Trophoblast cell (in vitro differentiated cells and primary cell): ENCODE measurements at regions not wholly inside any gene's neighbourhood (a gene's known extent, or its start where the extent isn't known, plus 50 kb on each side); places are given as distances from the start of the nearest gene placed in this dataset.

Experiments
- DNase-seq, 2 donors: peaks; one replicate each; pipeline ENCODE4 v3.0.0-alpha.2; 2016
- H2AFZ ChIP-seq: 2 replicates; pipeline ENCODE4 v1.6.1; 2013; ENCODE audit warnings: low read length, moderate library complexity, mild to moderate bottlenecking; ENCODE audit not compliant: insufficient read depth, poor library complexity
- H2AK5ac ChIP-seq: 2 replicates; pipeline ENCODE4 v1.6.1; 2013; ENCODE audit warnings: mild to moderate bottlenecking, low read length
- H2BK120ac ChIP-seq: 2 replicates; pipeline ENCODE4 v1.6.1; 2013; ENCODE audit warnings: low read length, mild to moderate bottlenecking, moderate library complexity; ENCODE audit not compliant: insufficient read depth, poor library complexity
- H2BK12ac ChIP-seq: 2 replicates; pipeline ENCODE4 v1.6.1; 2013; ENCODE audit warnings: mild to moderate bottlenecking, low read length, moderate library complexity
- H2BK5ac ChIP-seq: 2 replicates; pipeline ENCODE4 v1.6.1; 2013; ENCODE audit warnings: low read length, low read depth, moderate library complexity, mild to moderate bottlenecking; ENCODE audit not compliant: poor library complexity
- H3K14ac ChIP-seq: 2 replicates; pipeline ENCODE4 v1.6.1; 2013; ENCODE audit warnings: mild to moderate bottlenecking, low read length
- H3K18ac ChIP-seq: 2 replicates; pipeline ENCODE4 v1.6.1; 2013; ENCODE audit warnings: mild to moderate bottlenecking, low read length
- H3K23ac ChIP-seq: 2 replicates; pipeline ENCODE4 v1.6.1; 2013; ENCODE audit warnings: low read length
- H3K27ac ChIP-seq: 2 replicates; pipeline ENCODE4 v1.5.1; 2013; ENCODE audit warnings: low read depth, mild to moderate bottlenecking, inconsistent platforms, low read length, moderate library complexity
- H3K27me3 ChIP-seq: 2 replicates; pipeline ENCODE4 v1.6.1; 2013; ENCODE audit warnings: inconsistent platforms, mild to moderate bottlenecking, low read length, moderate library complexity; ENCODE audit not compliant: insufficient read depth
- H3K36me3 ChIP-seq, 2 experiments: 1 replicate in 1 of 2; 2 replicates in 1 of 2; pipeline ENCODE4 v1.6.1; 2013; ENCODE audit warnings: low read length in 2 of 2, mild to moderate bottlenecking in 2 of 2, moderate library complexity in 1 of 2; ENCODE audit not compliant: insufficient read depth in 2 of 2, control insufficient read depth in 1 of 2
- H3K4ac ChIP-seq: 2 replicates; pipeline ENCODE4 v1.6.1; 2013; ENCODE audit warnings: low read depth, mild to moderate bottlenecking, low read length, moderate library complexity
- H3K4me1 ChIP-seq, 2 experiments: 1 replicate in 1 of 2; 2 replicates in 1 of 2; pipeline ENCODE4 v1.6.1; 2013; ENCODE audit warnings: low read length in 2 of 2, mild to moderate bottlenecking in 2 of 2, moderate library complexity in 1 of 2; ENCODE audit not compliant: insufficient read depth in 2 of 2, control insufficient read depth in 1 of 2
- H3K4me2 ChIP-seq: 2 replicates; pipeline ENCODE4 v1.6.1; 2013; ENCODE audit warnings: inconsistent platforms, mild to moderate bottlenecking, low read length, moderate library complexity
- H3K4me3 ChIP-seq: 2 replicates; pipeline ENCODE4 v1.5.1; 2013; ENCODE audit warnings: mild to moderate bottlenecking, low read depth, low read length, inconsistent platforms
- H3K79me1 ChIP-seq: one replicate; pipeline ENCODE4 v1.6.1; 2013; ENCODE audit warnings: low read length
- H3K79me2 ChIP-seq: 2 replicates; pipeline ENCODE4 v1.6.1; 2013; ENCODE audit warnings: low read length, mild to moderate bottlenecking; ENCODE audit not compliant: control insufficient read depth, insufficient read depth, poor library complexity
- H3K9ac ChIP-seq: 2 replicates; pipeline ENCODE4 v1.6.1; 2013; ENCODE audit warnings: mild to moderate bottlenecking, low read length
- H3K9me3 ChIP-seq: 2 replicates; pipeline ENCODE4 v1.6.1; 2013; ENCODE audit warnings: low read depth, mild to moderate bottlenecking, control low read depth, inconsistent platforms, low read length; ENCODE audit not compliant: insufficient read depth
- H4K12ac ChIP-seq: 2 replicates; pipeline ENCODE4 v1.6.1; 2013; ENCODE audit warnings: low read depth, mild to moderate bottlenecking, low read length, moderate library complexity
- H4K8ac ChIP-seq: 2 replicates; pipeline ENCODE4 v1.6.1; 2013; ENCODE audit warnings: low read depth, mild to moderate bottlenecking, low read length, moderate library complexity
- H4K91ac ChIP-seq: one replicate; pipeline ENCODE4 v1.6.1; 2013; ENCODE audit warnings: low read depth, mild to moderate bottlenecking, low read length, moderate library complexity
- WGBS: extraction: QIAGEN DNeasy Blood & Tissue Kit; methylation state at CpG from one replicate; pipeline ENCODE4 v1.1.7; 2013; ENCODE audit warnings: missing lambda C conversion rate; ENCODE audit not compliant: insufficient read length, insufficient coverage; ENCODE audit errors: extremely low coverage; 5-methylcytosine and 5-hydroxymethylcytosine counted together

DNA sequence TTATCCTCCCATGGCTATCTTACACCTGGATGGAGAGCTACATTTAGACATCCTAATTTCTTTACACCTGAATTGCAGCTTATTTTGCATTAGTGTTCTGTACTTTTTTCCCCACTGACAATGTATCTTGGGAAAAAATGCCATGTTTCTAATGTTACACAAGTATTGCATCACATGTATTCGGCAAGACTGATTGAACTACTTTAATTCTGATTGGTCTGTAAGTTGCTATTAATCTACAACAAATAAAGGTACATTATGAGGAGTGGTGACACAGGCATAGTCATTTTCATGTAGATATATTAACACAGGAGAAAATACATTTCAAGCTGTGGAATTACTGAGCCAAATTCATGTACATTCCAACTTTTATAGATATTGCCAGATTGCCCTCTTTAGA is 558.0 kb downstream of the TRIML1 start:
- Histone ChIP-seq H3K27ac (no peak overlapping the region), H2BK120ac (no peak overlapping the region), H3K27me3 (no peaks in the 10 kb centered on the region), H3K14ac (no peak overlapping the region), H4K12ac (no peak overlapping the region), H4K91ac (no peak overlapping the region), H3K18ac (no peak overlapping the region), H2BK12ac (no peak overlapping the region), H3K4me2 (no peak overlapping the region), H3K36me3 (no peaks in the 10 kb centered on the region), H3K4me3 (no peak overlapping the region), H3K9me3 (no peaks in the 10 kb centered on the region), H4K8ac (no peak overlapping the region), H2BK5ac (no peak overlapping the region), H3K79me2 (no peaks in the 10 kb centered on the region), H2AK5ac (no peak overlapping the region), H2AFZ (no peak overlapping the region), H3K4me1 (no peaks in the 10 kb centered on the region), H3K79me1 (no peaks in the 10 kb centered on the region), H3K9ac (no peak overlapping the region), H3K4ac (no peak overlapping the region), H3K23ac (no peak overlapping the region)
- WGBS = no CpG with 5 or more reads among the region's 1 CpG
- no peak for DNase-seq

DNA sequence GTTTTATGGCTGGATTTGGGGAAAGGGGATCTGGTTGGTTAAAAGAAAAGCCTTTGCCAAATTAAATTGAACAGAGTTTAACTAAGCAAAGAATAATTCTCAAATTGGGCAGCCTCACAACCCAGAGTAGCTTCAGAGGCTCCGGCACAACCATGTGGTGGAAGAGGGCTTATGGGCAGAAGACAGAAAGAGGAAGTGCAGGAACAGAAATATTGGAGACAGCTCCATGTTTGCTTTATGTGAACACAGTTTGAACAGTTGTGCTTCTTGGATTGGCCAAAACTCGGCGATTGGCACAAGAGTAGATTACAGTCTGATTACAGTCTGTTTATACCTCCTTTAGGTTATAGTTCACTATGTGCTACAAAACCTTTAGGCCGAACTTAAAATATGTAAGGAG is 562.7 kb downstream of the TRIML1 start:
- Histone ChIP-seq H3K27me3 (no peaks in the 10 kb centered on the region), H4K12ac (no peak overlapping the region), H3K4me3 (no peak overlapping the region), H2BK5ac (no peak overlapping the region), H4K91ac (no peak overlapping the region), H3K79me1 (no peaks in the 10 kb centered on the region), H3K27ac (no peak overlapping the region), H3K79me2 (no peaks in the 10 kb centered on the region), H3K36me3 (no peaks in the 10 kb centered on the region), H2AK5ac (no peak overlapping the region), H3K9ac (no peak overlapping the region), H4K8ac (no peak overlapping the region), H3K4me2 (no peak overlapping the region), H3K23ac (no peak overlapping the region), H2BK12ac (no peak overlapping the region), H2AFZ (no peak overlapping the region), H3K4ac (no peak overlapping the region), H3K18ac (no peak overlapping the region), H3K4me1 (no peaks in the 10 kb centered on the region), H2BK120ac (no peak overlapping the region), H3K14ac (no peak overlapping the region), H3K9me3 (no peaks in the 10 kb centered on the region)
- no peak for DNase-seq
- no CpG with 5 or more reads among the region's 4 CpGs for WGBS

DNA sequence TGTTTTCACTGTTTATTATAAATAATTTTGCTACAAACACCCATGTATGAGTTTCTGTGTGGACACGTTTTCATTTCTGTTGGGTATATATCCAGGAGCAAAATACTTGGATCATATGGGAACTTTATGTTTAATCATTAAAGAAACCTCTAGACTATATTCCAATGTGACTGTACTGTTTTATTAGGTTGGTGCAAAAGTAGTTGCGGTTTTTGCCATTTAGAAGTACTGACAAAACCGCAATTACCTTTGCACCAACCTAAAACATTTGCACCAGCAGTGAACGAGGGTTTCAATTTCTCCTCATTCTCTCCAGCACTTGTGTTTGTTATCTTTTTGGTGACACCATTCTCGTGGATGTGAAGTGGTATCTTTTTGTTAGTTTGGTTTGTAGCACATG is 565.0 kb downstream of the TRIML1 start:
- no peak overlapping the region for H3K4me2 ChIP-seq
- no peak overlapping the region for H2BK12ac ChIP-seq
- H3K9me3 ChIP-seq = no peaks in the 10 kb centered on the region
- H2BK120ac ChIP-seq = no peak overlapping the region
- no peak overlapping the region for H3K27ac ChIP-seq
- H3K4ac ChIP-seq = no peak overlapping the region
- H4K12ac ChIP-seq = no peak overlapping the region
- no peak overlapping the region for H3K14ac ChIP-seq
- H3K9ac ChIP-seq = no peak overlapping the region
- no peak overlapping the region for H3K18ac ChIP-seq
- WGBS = no CpG with 5 or more reads among the region's 5 CpGs
- H3K4me3 ChIP-seq = no peak overlapping the region
- no peaks in the 10 kb centered on the region for H3K79me2 ChIP-seq
- H2BK5ac ChIP-seq = no peak overlapping the region
- H3K27me3 ChIP-seq = no peaks in the 10 kb centered on the region
- H4K91ac ChIP-seq = no peak overlapping the region
- H2AFZ ChIP-seq = no peak overlapping the region
- no peak for DNase-seq
- H3K4me1 ChIP-seq = no peaks in the 10 kb centered on the region
- H2AK5ac ChIP-seq = no peak overlapping the region
- no peak overlapping the region for H3K23ac ChIP-seq
- H3K79me1 ChIP-seq = no peaks in the 10 kb centered on the region
- H3K36me3 ChIP-seq = no peaks in the 10 kb centered on the region
- no peak overlapping the region for H4K8ac ChIP-seq

DNA sequence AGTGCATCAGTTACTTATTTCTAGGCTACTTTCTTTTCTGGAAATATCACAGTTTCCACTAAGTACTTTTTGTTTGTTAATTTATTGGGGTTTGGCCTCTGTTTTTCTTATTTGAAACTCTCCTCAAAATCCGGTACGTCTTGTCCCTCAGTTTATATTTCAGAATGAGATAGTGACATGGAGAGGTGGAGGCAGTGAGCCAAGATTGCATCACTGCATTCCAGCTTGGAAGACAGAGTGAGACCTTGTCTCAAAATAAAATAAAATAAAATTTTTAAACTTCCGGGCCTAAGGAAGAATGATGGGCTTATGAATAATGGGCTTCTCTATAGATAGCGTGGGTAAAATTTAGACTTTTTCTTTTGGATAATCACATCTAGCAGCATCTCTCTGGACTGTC is 567.8 kb downstream of the TRIML1 start:
- no peaks in the 10 kb centered on the region for H3K9me3 ChIP-seq
- H2AK5ac ChIP-seq = no peak overlapping the region
- H3K79me2 ChIP-seq = no peaks in the 10 kb centered on the region
- no peak overlapping the region for H3K14ac ChIP-seq
- WGBS = no CpG with 5 or more reads among the region's 4 CpGs
- H3K4me3 ChIP-seq = no peak overlapping the region
- no peak overlapping the region for H4K91ac ChIP-seq
- no peaks in the 10 kb centered on the region for H3K36me3 ChIP-seq
- H3K18ac ChIP-seq = no peak overlapping the region
- no peak overlapping the region for H3K9ac ChIP-seq
- no peak overlapping the region for H3K4ac ChIP-seq
- H4K8ac ChIP-seq = no peak overlapping the region
- H4K12ac ChIP-seq = no peak overlapping the region
- H3K79me1 ChIP-seq = no peaks in the 10 kb centered on the region
- DNase-seq = no peak
- no peak overlapping the region for H3K4me2 ChIP-seq
- no peak overlapping the region for H3K23ac ChIP-seq
- no peak overlapping the region for H3K27ac ChIP-seq
- no peak overlapping the region for H2BK120ac ChIP-seq
- H3K27me3 ChIP-seq = no peaks in the 10 kb centered on the region
- H2AFZ ChIP-seq = no peak overlapping the region
- H3K4me1 ChIP-seq = no peaks in the 10 kb centered on the region
- no peak overlapping the region for H2BK5ac ChIP-seq
- no peak overlapping the region for H2BK12ac ChIP-seq
